Esophagus muscularis mucosa (tissue), 4 donors: ENCODE measurements at regions not wholly inside any gene's neighbourhood (a gene's known extent, or its start where the extent isn't known, plus 50 kb on each side); places are given as distances from the start of the nearest gene placed in this dataset.

Source experiments
- DNase-seq: peaks from one replicate; pipeline ENCODE4 v3.0.0-alpha.2; 2017; ENCODE audit errors: extremely low spot score
- H3K27ac ChIP-seq, 4 donors: fragments of 200-600 bp; sonication (generic); replicated peaks in 1 of 4; 1 replicate in 3 of 4; 2 replicates in 1 of 4; pipeline ENCODE4 v1.5.1; 2016 to 2019; ENCODE audit warnings: mild to moderate bottlenecking in 1 of 4
- H3K27me3 ChIP-seq, 4 donors: fragments of 200-600 bp; sonication (generic); one replicate each; pipeline versions ENCODE4 v1.5.1 to v1.6.0; 2016 to 2019
- H3K36me3 ChIP-seq, 4 donors: fragments of 200-600 bp; sonication (generic); one replicate each; pipeline ENCODE4 v1.5.1; 2016 to 2019
- H3K4me1 ChIP-seq, 4 donors: fragments of 200-600 bp; sonication (generic); one replicate each; pipeline ENCODE4 v1.5.1; 2016 to 2019
- H3K4me3 ChIP-seq, 4 donors: fragments of 200-600 bp; sonication (generic); 1 replicate in 2 of 4; 2 replicates in 2 of 4; pipeline ENCODE4 v1.5.1; 2016 to 2019; ENCODE audit warnings: mild to moderate bottlenecking in 4 of 4, moderate library complexity in 1 of 4
- H3K9me3 ChIP-seq, 4 donors: fragments of 200-600 bp; sonication (generic); 1 replicate in 3 of 4; 2 replicates in 1 of 4; pipeline ENCODE4 v1.5.1; 2016 to 2019
- EP300 ChIP-seq: sonication (generic); formaldehyde crosslinking; IDR thresholded peaks from one replicate; pipeline ENCODE4 v1.6.1; 2017; ENCODE audit warnings: antibody characterized with exemption
- POLR2A ChIP-seq: fragments of 450-650 bp; IDR thresholded peaks from one replicate; pipeline ENCODE4 v1.6.1; 2017; ENCODE audit warnings: antibody characterized with exemption, moderate library complexity, mild to moderate bottlenecking, low read depth
- POLR2AphosphoS5 ChIP-seq, 2 donors: sonication (generic); formaldehyde crosslinking; IDR thresholded peaks; one replicate each; pipeline ENCODE4 v1.6.1; 2017; ENCODE audit warnings: antibody characterized with exemption in 2 of 2
- WGBS: methylation state at CpG from one replicate; pipeline ENCODE4 v1.1.5; 2018; 5-methylcytosine and 5-hydroxymethylcytosine counted together
- intact Hi-C: fragments of 100-400 bp; cut with DNase I; formaldehyde crosslinking; loops from one replicate; pipeline ENCODE4 v1.15.1; 2023
- TF ChIP-seq, protein P1 (sequence below), 3 experiments: fragments of 200-600 bp in 2 of 3; fragments of 450-650 bp in 1 of 3; sonication (generic) in 2 of 3; IDR thresholded peaks; one replicate each; pipeline ENCODE4 v1.5.1; 2017 to 2019; ENCODE audit warnings: antibody characterized with exemption in 3 of 3, mild to moderate bottlenecking in 2 of 3, moderate library complexity in 1 of 3

DNA sequence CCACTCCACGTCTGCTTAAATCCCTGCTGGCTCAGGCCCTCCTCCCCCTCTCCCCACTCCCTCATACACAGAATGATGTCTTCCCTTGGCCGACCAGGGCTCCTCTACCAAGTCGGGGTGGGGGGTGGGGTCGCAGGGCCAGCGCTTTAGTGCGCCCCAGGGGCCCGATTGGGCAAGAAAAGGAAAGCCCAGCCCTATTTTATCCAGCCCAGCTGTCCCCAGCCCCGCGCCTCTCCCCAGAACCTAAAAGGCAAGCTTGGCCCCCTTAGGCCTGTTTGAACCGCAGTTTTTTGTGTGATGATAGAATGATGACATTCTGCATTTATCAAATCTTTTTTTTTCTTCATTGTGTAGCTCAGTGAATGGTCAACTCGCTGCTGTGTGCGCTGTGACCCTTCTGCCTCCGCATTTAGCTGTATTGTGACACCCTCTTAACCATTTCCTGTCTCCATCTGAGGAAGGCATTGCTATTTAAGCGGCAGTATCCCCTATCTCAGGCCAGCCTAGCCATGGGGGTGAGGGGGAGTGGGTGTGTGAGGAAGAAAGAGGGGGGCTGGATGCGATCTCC lies 231.4 kb downstream of the HAUS1 start:
- Histone ChIP-seq H3K36me3 (no peaks in the 10 kb centered on the region), H3K9me3 (no peaks in the 10 kb centered on the region), H3K27me3 (peaks cover 0 to 12% (median 0%) of the 10 kb centered on the region in 4 donors), H3K4me3 (peak overlapping the region; percentile 64 to 72 (median 68)), H3K4me1 (peaks cover 19 to 48% (median 41%) of the 10 kb centered on the region in 4 donors), H3K27ac (peak overlapping the region; percentile 37 to 55 (median 47))
- DNase-seq = no peak
- TF ChIP-seq POLR2A (no peak), EP300 (no peak), POLR2AphosphoS5 (IDR thresholded peaks at IDR 0.05) (no peak)
- TF ChIP-seq, protein P1, sequence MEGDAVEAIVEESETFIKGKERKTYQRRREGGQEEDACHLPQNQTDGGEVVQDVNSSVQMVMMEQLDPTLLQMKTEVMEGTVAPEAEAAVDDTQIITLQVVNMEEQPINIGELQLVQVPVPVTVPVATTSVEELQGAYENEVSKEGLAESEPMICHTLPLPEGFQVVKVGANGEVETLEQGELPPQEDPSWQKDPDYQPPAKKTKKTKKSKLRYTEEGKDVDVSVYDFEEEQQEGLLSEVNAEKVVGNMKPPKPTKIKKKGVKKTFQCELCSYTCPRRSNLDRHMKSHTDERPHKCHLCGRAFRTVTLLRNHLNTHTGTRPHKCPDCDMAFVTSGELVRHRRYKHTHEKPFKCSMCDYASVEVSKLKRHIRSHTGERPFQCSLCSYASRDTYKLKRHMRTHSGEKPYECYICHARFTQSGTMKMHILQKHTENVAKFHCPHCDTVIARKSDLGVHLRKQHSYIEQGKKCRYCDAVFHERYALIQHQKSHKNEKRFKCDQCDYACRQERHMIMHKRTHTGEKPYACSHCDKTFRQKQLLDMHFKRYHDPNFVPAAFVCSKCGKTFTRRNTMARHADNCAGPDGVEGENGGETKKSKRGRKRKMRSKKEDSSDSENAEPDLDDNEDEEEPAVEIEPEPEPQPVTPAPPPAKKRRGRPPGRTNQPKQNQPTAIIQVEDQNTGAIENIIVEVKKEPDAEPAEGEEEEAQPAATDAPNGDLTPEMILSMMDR (IDR thresholded peaks at IDR 0.05) = no peak
- WGBS = 25% methylated on average over 15 of the region's 15 CpGs
- intact Hi-C loops = loop anchor here (10.0 kb wide), 1 partner anchor 161 kb away; a partner anchor contains a TSS

DNA sequence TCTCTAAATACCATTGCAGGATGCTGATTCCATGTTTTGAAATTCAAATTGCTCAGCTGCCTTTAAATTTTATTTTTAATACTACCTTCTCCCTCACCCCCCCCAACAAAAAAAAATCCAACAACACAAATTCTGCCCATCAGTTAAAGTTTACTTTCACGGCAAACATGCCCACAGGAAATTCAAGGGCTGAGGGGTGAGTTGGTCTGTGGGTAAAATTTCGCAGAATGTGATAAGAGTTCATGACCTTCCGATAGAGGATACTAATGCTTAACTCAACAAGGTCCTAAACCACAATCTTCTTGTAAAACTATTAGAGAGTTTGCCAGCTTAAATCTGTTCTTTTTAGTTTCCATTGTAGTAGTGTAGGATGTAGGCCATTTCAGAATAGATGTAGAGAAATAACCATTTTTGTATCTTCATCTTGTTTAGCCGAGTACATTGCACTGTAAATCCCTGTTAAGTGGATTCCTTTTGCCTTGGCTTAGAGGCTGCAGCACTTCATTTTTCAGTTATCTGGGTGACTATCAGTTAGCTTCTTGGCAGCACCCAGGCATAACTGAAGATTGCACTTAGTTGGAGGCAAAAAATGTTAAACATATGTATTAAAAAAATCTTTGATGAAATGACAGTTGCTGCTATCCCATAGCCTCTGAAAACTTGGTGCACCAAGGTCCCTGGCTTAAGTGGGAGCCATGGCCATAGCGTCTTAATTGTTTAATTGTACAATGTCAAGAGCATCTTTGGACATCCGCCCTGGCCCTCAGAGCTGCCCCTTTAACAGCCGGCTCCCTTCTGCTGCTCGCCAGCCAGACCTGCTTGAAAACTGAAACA lies 232.3 kb downstream of the HAUS1 start:
- peak overlapping the region in 3 of 4 donors; percentile 13 to 55 (median 45) for H3K27ac ChIP-seq

DNA sequence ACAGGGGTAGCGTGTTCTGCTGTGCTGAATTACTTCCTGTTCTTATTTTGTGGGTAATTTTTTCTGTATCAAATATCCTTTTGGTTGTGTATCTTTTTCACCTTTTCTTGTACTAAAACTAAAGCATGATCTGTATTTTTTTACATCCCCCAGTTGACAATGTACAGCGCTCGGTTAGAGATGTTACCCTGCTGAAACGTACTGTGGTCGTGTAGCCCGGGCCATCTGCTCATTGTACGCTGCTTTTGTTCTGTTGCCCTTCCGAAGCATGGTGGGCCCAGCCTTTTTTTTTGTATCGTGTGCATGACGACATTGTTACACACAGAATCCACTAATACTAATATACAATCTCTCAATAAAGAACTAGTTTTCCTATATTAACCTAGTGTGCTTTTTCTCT lies 233.1 kb downstream of the HAUS1 start:
- intact Hi-C loops = loop anchor here (10.0 kb wide), 1 partner anchor 162 kb away; a partner anchor contains a TSS
- WGBS = 71% methylated on average over 10 of the region's 10 CpGs
- no peak for TF ChIP-seq POLR2A
- TF ChIP-seq POLR2AphosphoS5 (IDR thresholded peaks at IDR 0.05) = no peak
- no peak for TF ChIP-seq EP300
- TF ChIP-seq, protein P1 (IDR thresholded peaks at IDR 0.05) = no peak

More for the DNA sequence above, 232.3 kb downstream of the HAUS1 start:
- intact Hi-C loops = loop anchor here (10.0 kb wide), 1 partner anchor 162 kb away; a partner anchor contains a TSS
- peaks cover 19 to 51% (median 41%) of the 10 kb centered on the region in 4 donors for H3K4me1 ChIP-seq
- TF ChIP-seq POLR2A (no peak), POLR2AphosphoS5 (IDR thresholded peaks at IDR 0.05) (no peak), EP300 (no peak)
- TF ChIP-seq, protein P1 (IDR thresholded peaks at IDR 0.05) = no peak
- H3K27me3 ChIP-seq = peaks cover 0 to 12% (median 0%) of the 10 kb centered on the region in 4 donors
- DNase-seq = no peak
- no peaks in the 10 kb centered on the region for H3K9me3 ChIP-seq
- no peak overlapping the region for H3K4me3 ChIP-seq
- H3K36me3 ChIP-seq = no peaks in the 10 kb centered on the region
- 48% methylated on average over 8 of the region's 8 CpGs for WGBS

DNA sequence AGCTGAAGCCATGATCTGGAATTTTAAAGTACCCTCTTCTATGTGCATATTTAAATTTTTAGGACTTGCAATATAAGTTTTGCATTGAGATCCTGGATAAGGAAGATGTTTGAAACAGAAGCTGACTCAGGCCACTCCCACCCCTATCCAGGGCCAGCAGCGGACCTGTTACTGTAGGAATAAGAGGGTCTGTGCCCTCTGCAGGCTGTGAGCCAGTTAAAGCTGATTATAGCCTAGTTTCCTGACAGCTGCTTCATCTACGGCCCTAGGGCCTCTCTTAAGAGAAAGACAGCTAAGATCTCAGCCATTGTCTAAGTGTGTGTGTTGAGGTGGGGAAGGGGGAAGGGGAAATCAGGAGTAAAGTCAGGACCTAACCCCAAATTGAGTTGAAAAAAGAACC lies 234.0 kb downstream of the HAUS1 start:
- intact Hi-C loops = loop anchor here (10.0 kb wide), 1 partner anchor 163 kb away; a partner anchor contains a TSS
- Histone ChIP-seq H3K4me3 (no peak overlapping the region), H3K9me3 (no peaks in the 10 kb centered on the region), H3K4me1 (peaks cover 16 to 47% (median 38%) of the 10 kb centered on the region in 4 donors), H3K27ac (no peak overlapping the region), H3K27me3 (peaks cover 0 to 12% (median 0%) of the 10 kb centered on the region in 4 donors), H3K36me3 (no peaks in the 10 kb centered on the region)
- TF ChIP-seq, protein P1 (IDR thresholded peaks at IDR 0.05) = no peak
- no peak for TF ChIP-seq POLR2AphosphoS5 (IDR thresholded peaks at IDR 0.05)
- TF ChIP-seq POLR2A = no peak
- TF ChIP-seq EP300 = no peak
- WGBS = 72% methylated on average over 2 of the region's 2 CpGs
- DNase-seq = no peak

More for the DNA sequence above, 233.1 kb downstream of the HAUS1 start:
- H3K9me3 ChIP-seq = no peaks in the 10 kb centered on the region
- no peak overlapping the region for H3K4me3 ChIP-seq
- H3K27me3 ChIP-seq = peaks cover 0 to 12% (median 0%) of the 10 kb centered on the region in 4 donors
- no peaks in the 10 kb centered on the region for H3K36me3 ChIP-seq
- peak overlapping the region in 2 of 4 donors; percentile 13 to 45 for H3K27ac ChIP-seq
- no peak for DNase-seq
- H3K4me1 ChIP-seq = peaks cover 19 to 51% (median 41%) of the 10 kb centered on the region in 4 donors
